HG03521 (cell line): ENCODE measurements at regions not wholly inside any gene's neighbourhood (a gene's known extent, or its start where the extent isn't known, plus 50 kb on each side); places are given as distances from the start of the nearest gene placed in this dataset.
"Not testable (repeated sequence)": the region's sequence is repeated elsewhere in the genome, so short reads cannot be mapped to it uniquely, and the experiment has no call there.

Source experiments
- ATAC-seq: cut with Tn5 transposase; IDR thresholded peaks from one replicate; pipeline ENCODE4 v1.9.1; 2021; ENCODE audit warnings: mild to moderate bottlenecking, moderate library complexity; ENCODE audit not compliant: unreplicated experiment

- not testable (repeated sequence) for ATAC-seq
Observed at GRCh38 chr2:105506860-105507259, 108.0 kb upstream of the FHL2 start.

GRCh38 chr2:105504459-105504858 lies 105.6 kb upstream of the FHL2 start:
- no peak for ATAC-seq

GRCh38 chr2:105502625-105503334 lies 103.9 kb upstream of the FHL2 start:
- ATAC-seq, result no peak

GRCh38 chr2:105498281-105498846 lies 99.5 kb upstream of the FHL2 start:
- no peak for ATAC-seq

GRCh38 chr2:105497094-105497493 lies 98.2 kb upstream of the FHL2 start:
- ATAC-seq, result no peak

- ATAC-seq, result no peak
Observed at GRCh38 chr2:105496271-105496670, 97.4 kb upstream of the FHL2 start.

GRCh38 chr2:105494683-105495425 lies 96.0 kb upstream of the FHL2 start:
- no peak for ATAC-seq

GRCh38 chr2:105490956-105491355 lies 92.1 kb upstream of the FHL2 start:
- ATAC-seq, result no peak

- no peak for ATAC-seq
Observed at GRCh38 chr2:105490204-105490603, 91.4 kb upstream of the FHL2 start.

GRCh38 chr2:105489168-105489878 lies 90.5 kb upstream of the FHL2 start:
- no peak for ATAC-seq

GRCh38 chr2:105488285-105488684 lies 89.4 kb upstream of the FHL2 start:
- no peak for ATAC-seq

- no peak for ATAC-seq
Observed at GRCh38 chr2:105487142-105488069, 88.6 kb upstream of the FHL2 start.

GRCh38 chr2:105486762-105487141 lies 87.9 kb upstream of the FHL2 start:
- ATAC-seq, result no peak

- ATAC-seq, result no peak
Observed at GRCh38 chr2:105478670-105479069, 79.8 kb upstream of the FHL2 start.

- not testable (repeated sequence) for ATAC-seq
Observed at GRCh38 chr2:105477050-105477620, 78.3 kb upstream of the FHL2 start.

GRCh38 chr2:105473011-105473410 lies 74.2 kb upstream of the FHL2 start:
- no peak for ATAC-seq

GRCh38 chr2:105470979-105471378 lies 72.1 kb upstream of the FHL2 start:
- ATAC-seq, result no peak

GRCh38 chr2:105469781-105470180 lies 70.9 kb upstream of the FHL2 start:
- no peak for ATAC-seq

GRCh38 chr2:105468582-105469042 lies 69.8 kb upstream of the FHL2 start:
- ATAC-seq, result no peak

- no peak for ATAC-seq
Observed at GRCh38 chr2:105464325-105464724, 65.5 kb upstream of the FHL2 start.
